HepG2 (cell line): ENCODE measurements at regions not wholly inside any gene's neighbourhood (a gene's known extent, or its start where the extent isn't known, plus 50 kb on each side); places are given as distances from the start of the nearest gene placed in this dataset.

ENCODE experiments used
- ATAC-seq: fragments of 200-7000 bp; cut with Tn5 transposase; 3 replicates; pipeline ENCODE4 v1.9.1; 2020; ENCODE audit warnings: mild to moderate bottlenecking, moderate library complexity
- BruUV-seq: library from RNA; stranded (reverse); fragments of 400-500 nt; replicated peaks from 2 replicates; lab custom pipeline; 2021; lab: Mats Ljungman, UMichigan
- CTCF ChIA-PET: fragments of 300-600 bp; formaldehyde crosslinking; extraction: SDS; loops from one replicate; lab custom pipeline; 2021; ENCODE audit warnings: low total read pairs, inconsistent platforms, low intra/inter-chr PET ratio; lab: Yijun Ruan, JAX
- POLR2A ChIA-PET: fragments of 350-600 bp; sonication (Branson Sonifier 250); formaldehyde crosslinking; loops from one replicate; lab custom pipeline; 2020; ENCODE audit warnings: antibody characterized with exemption, inconsistent platforms; lab: Yijun Ruan, JAX
- DNase-seq: peaks from one replicate; pipeline ENCODE4 v3.0.0-alpha.2; 2015; ENCODE audit warnings: low spot score
- FAIRE-seq: peaks from 3 replicates; lab custom pipeline; 2011; peaks lifted over from hg19 to GRCh38; lab: Jason Lieb, UNC
- H2AFZ ChIP-seq: one replicate; pipeline ENCODE4 v1.6.1; 2011; ENCODE audit warnings: low read length, inconsistent platforms
- H3K27ac ChIP-seq: fragments of 300-600 bp; 3 replicates; pipeline ENCODE4 v1.8.0; 2011; ENCODE audit warnings: mixed run types, mild to moderate bottlenecking, mixed read lengths, low read length, inconsistent platforms; ENCODE audit not compliant: insufficient read depth; ENCODE audit errors: extremely low read length
- H3K27me3 ChIP-seq, 2 experiments: fragments of 200-600 bp in 1 of 2; 2 replicates in 1 of 2; 3 replicates in 1 of 2; pipeline versions ENCODE4 v1.6.0 to v1.8.0; 2011; ENCODE audit warnings: low read length in 2 of 2, mild to moderate bottlenecking in 2 of 2, moderate library complexity in 2 of 2, inconsistent platforms in 1 of 2; ENCODE audit not compliant: insufficient read depth in 2 of 2, control insufficient read depth in 1 of 2
- H3K36me3 ChIP-seq, 2 experiments: fragments of 200-600 bp in 1 of 2; replicated peaks in 1 of 2; 2 replicates in 1 of 2; 3 replicates in 1 of 2; pipeline versions ENCODE4 v1.5.1 to v1.8.0; 2011; ENCODE audit warnings: low read length in 2 of 2, inconsistent platforms in 1 of 2; ENCODE audit not compliant: insufficient read depth in 2 of 2, control insufficient read depth in 1 of 2
- H3K4me1 ChIP-seq: 2 replicates; pipeline ENCODE4 v1.5.1; 2012; ENCODE audit warnings: low read length, inconsistent platforms; ENCODE audit not compliant: insufficient read depth
- H3K4me2 ChIP-seq: 2 replicates; pipeline ENCODE4 v1.6.0; 2011; ENCODE audit warnings: low read depth, low read length, inconsistent platforms
- H3K4me3 ChIP-seq, 3 experiments: fragments of 200-600 bp in 1 of 3; sonication (generic), shearing (Covaris generic) in 1 of 3; replicated peaks in 1 of 3; 2 replicates each; pipeline ENCODE4 v1.5.1; 2011 to 2016; ENCODE audit warnings: low read length in 3 of 3, inconsistent platforms in 2 of 3, low read depth in 2 of 3, mild to moderate bottlenecking in 2 of 3, control low read depth in 1 of 3, mixed read lengths in 1 of 3; ENCODE audit not compliant: insufficient read depth in 1 of 3
- H3K79me2 ChIP-seq: one replicate; pipeline ENCODE4 v1.6.1; 2011; ENCODE audit warnings: low read length, inconsistent platforms; ENCODE audit not compliant: insufficient read depth
- H3K9ac ChIP-seq: 2 replicates; pipeline ENCODE4 v1.6.0; 2011; ENCODE audit warnings: mild to moderate bottlenecking, low read depth, low read length, inconsistent platforms; ENCODE audit not compliant: insufficient read depth
- H3K9me3 ChIP-seq: 2 replicates; pipeline ENCODE4 v1.5.1; 2012; ENCODE audit warnings: mild to moderate bottlenecking, low read length
- H4K20me1 ChIP-seq: 2 replicates; pipeline ENCODE4 v1.6.0; 2011; ENCODE audit warnings: inconsistent platforms, mild to moderate bottlenecking, low read length, moderate library complexity; ENCODE audit not compliant: insufficient read depth
- BRF2 ChIP-seq: sonication (generic); formaldehyde crosslinking; IDR thresholded peaks from 2 replicates; pipeline ENCODE4 v1.8.1; 2022; ENCODE audit warnings: mild to moderate bottlenecking, missing genetic modification reagents
- CENPX ChIP-seq: sonication (generic); formaldehyde crosslinking; IDR thresholded peaks from 2 replicates; pipeline ENCODE4 v1.9.0; 2021; ENCODE audit warnings: mild to moderate bottlenecking, missing genetic modification reagents, moderate library complexity
- FOXP1 ChIP-seq, 2 experiments: fragments of 450-650 bp in 1 of 2; IDR thresholded peaks; 2 replicates each; pipeline ENCODE4 v1.6.1; 2017 to 2018; ENCODE audit warnings: antibody characterized with exemption in 1 of 2
- HNF4A ChIP-seq: sonication (generic); formaldehyde crosslinking; IDR thresholded peaks from 2 replicates; pipeline ENCODE4 v1.4.0; 2020; ENCODE audit warnings: missing genetic modification reagents
- KDM4B ChIP-seq: sonication (generic); formaldehyde crosslinking; IDR thresholded peaks from 2 replicates; pipeline ENCODE4 v1.4.0; 2020; ENCODE audit warnings: missing genetic modification reagents
- MIER2 ChIP-seq: IDR thresholded peaks from 2 replicates; pipeline ENCODE4 v1.6.1; 2016; ENCODE audit warnings: missing biosample characterization, missing genetic modification reagents
- PHF21A ChIP-seq: sonication (generic); formaldehyde crosslinking; IDR thresholded peaks from 2 replicates; pipeline ENCODE4 v1.5.0; 2020; ENCODE audit warnings: mild to moderate bottlenecking, missing genetic modification reagents
- REPIN1 ChIP-seq: sonication (generic); formaldehyde crosslinking; IDR thresholded peaks from 2 replicates; pipeline ENCODE4 v1.8.0; 2022; ENCODE audit warnings: missing genetic modification reagents, low read depth, mild to moderate bottlenecking, borderline replicate concordance
- ZFP36L1 ChIP-seq: sonication (generic); formaldehyde crosslinking; IDR thresholded peaks from 2 replicates; pipeline ENCODE4 v1.8.0; 2022; ENCODE audit warnings: mild to moderate bottlenecking, missing genetic modification reagents, moderate library complexity
- ZFY ChIP-seq: sonication (generic); formaldehyde crosslinking; IDR thresholded peaks from 2 replicates; pipeline ENCODE4 v1.4.0; 2020; ENCODE audit warnings: missing genetic modification reagents
- ZMAT5 ChIP-seq: sonication (generic); formaldehyde crosslinking; IDR thresholded peaks from 2 replicates; pipeline ENCODE4 v1.5.0; 2020; ENCODE audit warnings: mild to moderate bottlenecking, low read depth, missing genetic modification reagents, borderline replicate concordance
- ZNF101 ChIP-seq: sonication (generic); formaldehyde crosslinking; IDR thresholded peaks from 2 replicates; pipeline ENCODE4 v1.4.0; 2020; ENCODE audit warnings: mild to moderate bottlenecking, low read depth, missing genetic modification reagents, borderline replicate concordance
- ZNF12 ChIP-seq: sonication (generic); formaldehyde crosslinking; IDR thresholded peaks from 2 replicates; pipeline ENCODE4 v1.5.0; 2020; ENCODE audit warnings: missing genetic modification reagents
- ZNF3 ChIP-seq: IDR thresholded peaks from 2 replicates; pipeline ENCODE4 v1.7.0; 2017; ENCODE audit warnings: inconsistent platforms
- ZNF597 ChIP-seq: sonication (generic); formaldehyde crosslinking; IDR thresholded peaks from 2 replicates; pipeline ENCODE4 v1.5.0; 2020; ENCODE audit warnings: missing genetic modification reagents
- ZNF720 ChIP-seq: sonication (generic); formaldehyde crosslinking; IDR thresholded peaks from 2 replicates; pipeline ENCODE4 v1.4.0; 2020; ENCODE audit warnings: missing genetic modification reagents
- ZNF776 ChIP-seq: sonication (generic); formaldehyde crosslinking; IDR thresholded peaks from 2 replicates; pipeline ENCODE4 v1.4.0; 2020; ENCODE audit warnings: mild to moderate bottlenecking, missing genetic modification reagents
- WGBS: methylation state at CpG from one replicate; pipeline ENCODE4 v1.1.6; 2017; ENCODE audit warnings: low lambda C conversion rate; 5-methylcytosine and 5-hydroxymethylcytosine counted together
- in situ Hi-C: cut with HindIII; loops from 2 replicates; pipeline ENCODE4 v1.10.0; 2017; ENCODE audit warnings: low pct_unique_long_range_greater_than_20kb; ENCODE audit not compliant: extremely low pct_ligation_motif_present
- intact Hi-C: fragments of 100-400 bp; cut with micrococcal nuclease; formaldehyde crosslinking; loops from one replicate; pipeline ENCODE4 v1.10.0; 2022; ENCODE audit not compliant: unreplicated experiment

GRCh38 chr13:40494946-40495620, 171.4 kb downstream of the FOXO1 start:
- WGBS, result 90% methylated on average over 8 of the region's 8 CpGs
- BruUV-seq, result no TSS peak
- H3K27ac ChIP-seq, result no peak overlapping the region
- H3K4me2 ChIP-seq, result no peak overlapping the region
- in situ Hi-C loops, result no loop called here
- TF ChIP-seq ZNF3 (CRISPR knock-in tag), result no peak
- TF ChIP-seq HNF4A (CRISPR knock-in tag), result no peak
- no peak for TF ChIP-seq PHF21A (CRISPR knock-in tag)
- TF ChIP-seq CENPX, result no peak
- TF ChIP-seq BRF2, result no peak
- TF ChIP-seq MIER2 (CRISPR knock-in tag), result no peak
- no peak for TF ChIP-seq ZFP36L1 (CRISPR knock-in tag)
- TF ChIP-seq ZNF776 (CRISPR knock-in tag), result no peak
- no peak for TF ChIP-seq ZNF720 (CRISPR knock-in tag)
- no peak for TF ChIP-seq FOXP1 (IDR thresholded peaks at IDR 0.05)
- no peak for TF ChIP-seq FOXP1 (CRISPR knock-in tag; IDR thresholded peaks at IDR 0.05)
- no peak for TF ChIP-seq ZNF597
- no peak for TF ChIP-seq ZNF101
- TF ChIP-seq KDM4B, result no peak
- TF ChIP-seq ZMAT5, result no peak
- no peak for TF ChIP-seq REPIN1 (CRISPR knock-in tag)
- TF ChIP-seq ZFY (CRISPR knock-in tag), result no peak
- TF ChIP-seq ZNF12, result no peak
- TF ChIP-seq, all 625 proteins: peak for 0
- no peak for DNase-seq
- Histone ChIP-seq H3K27me3 (no peaks in the 10 kb centered on the region), H3K79me2 (no peaks in the 10 kb centered on the region), H3K9me3 (no peaks in the 10 kb centered on the region), H2AFZ (no peak overlapping the region), H3K4me3 (no peak overlapping the region), H4K20me1 (no peaks in the 10 kb centered on the region), H3K9ac (no peak overlapping the region), H3K4me1 (peaks cover 25% of the 10 kb centered on the region), H3K36me3 (no peaks in the 10 kb centered on the region)
- ChIA-PET CTCF (no interaction called here), POLR2A (no interaction called here)
- intact Hi-C loops, result no loop called here
- ATAC-seq, result no peak
- no peak for FAIRE-seq
